Calu3 (cell line): ENCODE measurements at regions not wholly inside any gene's neighbourhood (a gene's known extent, or its start where the extent isn't known, plus 50 kb on each side); places are given as distances from the start of the nearest gene placed in this dataset.

ENCODE experiments used
- BruUV-seq: library from RNA; stranded (reverse); fragments of 400-500 nt; replicated peaks from 2 replicates; lab custom pipeline; 2021; lab: Mats Ljungman, UMichigan
- CTCF ChIA-PET: fragments of 300-600 bp; sonication (Branson Sonifier 250); formaldehyde crosslinking; loops from one replicate; lab custom pipeline; 2022; ENCODE audit warnings: antibody characterized with exemption; lab: Charles Lee
- DNase-seq: peaks from one replicate; pipeline ENCODE4 v3.0.0; 2022
- H3K27ac Mint-ChIP-seq: one replicate; pipeline ENCODE4 v1.8.0; 2022; ENCODE audit warnings: mixed read lengths; ENCODE audit not compliant: unreplicated experiment
- H3K27me3 Mint-ChIP-seq: one replicate; pipeline ENCODE4 v1.8.0; 2022; ENCODE audit warnings: mixed read lengths; ENCODE audit not compliant: unreplicated experiment
- H3K36me3 Mint-ChIP-seq: one replicate; pipeline ENCODE4 v1.8.0; 2022; ENCODE audit warnings: mild to moderate bottlenecking, moderate library complexity, mixed read lengths; ENCODE audit not compliant: insufficient read depth, unreplicated experiment
- H3K4me1 Mint-ChIP-seq: one replicate; pipeline ENCODE4 v1.8.0; 2022; ENCODE audit warnings: mild to moderate bottlenecking, low read depth, mixed read lengths; ENCODE audit not compliant: unreplicated experiment
- H3K4me3 Mint-ChIP-seq: one replicate; pipeline ENCODE4 v1.8.0; 2022; ENCODE audit warnings: mild to moderate bottlenecking, low read depth, moderate library complexity, mixed read lengths; ENCODE audit not compliant: unreplicated experiment
- H3K9me3 Mint-ChIP-seq: one replicate; pipeline ENCODE4 v1.8.0; 2022; ENCODE audit warnings: low read depth, mixed read lengths; ENCODE audit not compliant: unreplicated experiment
- intact Hi-C: fragments of 100-400 bp; cut with micrococcal nuclease; formaldehyde crosslinking; loops from one replicate; pipeline ENCODE4 v1.10.0; 2022; ENCODE audit not compliant: unreplicated experiment
- TF ChIP-seq, protein P1 (sequence below): fragments of 200-600 bp; IDR thresholded peaks from one replicate; pipeline ENCODE4 v1.8.0; 2022; ENCODE audit warnings: antibody characterized with exemption; ENCODE audit not compliant: unreplicated experiment

DNA sequence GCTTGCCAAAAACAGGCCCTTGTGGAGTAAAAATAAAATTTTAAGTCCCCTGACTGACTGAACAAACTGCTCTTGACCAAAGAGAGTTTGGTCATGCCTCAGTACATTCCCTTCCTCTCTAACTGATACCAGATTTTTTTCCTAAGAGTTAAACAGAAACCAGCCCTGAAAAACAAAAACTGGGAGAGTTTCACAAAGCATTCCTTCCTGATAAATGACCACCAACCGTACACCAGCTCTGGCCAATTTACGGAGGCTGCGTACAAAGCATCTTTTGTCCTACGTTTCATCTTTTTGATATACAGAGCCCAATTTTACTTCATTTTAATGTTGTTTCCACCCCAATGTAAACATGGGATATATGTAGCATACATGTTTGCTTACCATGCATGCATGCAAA is 477.4 kb upstream of the HTR1E start:
- intact Hi-C loops = no loop called here
- Mint-ChIP-seq H3K4me1 (no peaks in the 10 kb centered on the region), H3K27me3 (no peaks in the 10 kb centered on the region), H3K4me3 (no peak overlapping the region), H3K27ac (no peak overlapping the region), H3K36me3 (no peaks in the 10 kb centered on the region), H3K9me3 (peaks cover 5% of the 10 kb centered on the region)
- DNase-seq = no peak
- CTCF ChIA-PET = no interaction called here
- TF ChIP-seq, protein P1, sequence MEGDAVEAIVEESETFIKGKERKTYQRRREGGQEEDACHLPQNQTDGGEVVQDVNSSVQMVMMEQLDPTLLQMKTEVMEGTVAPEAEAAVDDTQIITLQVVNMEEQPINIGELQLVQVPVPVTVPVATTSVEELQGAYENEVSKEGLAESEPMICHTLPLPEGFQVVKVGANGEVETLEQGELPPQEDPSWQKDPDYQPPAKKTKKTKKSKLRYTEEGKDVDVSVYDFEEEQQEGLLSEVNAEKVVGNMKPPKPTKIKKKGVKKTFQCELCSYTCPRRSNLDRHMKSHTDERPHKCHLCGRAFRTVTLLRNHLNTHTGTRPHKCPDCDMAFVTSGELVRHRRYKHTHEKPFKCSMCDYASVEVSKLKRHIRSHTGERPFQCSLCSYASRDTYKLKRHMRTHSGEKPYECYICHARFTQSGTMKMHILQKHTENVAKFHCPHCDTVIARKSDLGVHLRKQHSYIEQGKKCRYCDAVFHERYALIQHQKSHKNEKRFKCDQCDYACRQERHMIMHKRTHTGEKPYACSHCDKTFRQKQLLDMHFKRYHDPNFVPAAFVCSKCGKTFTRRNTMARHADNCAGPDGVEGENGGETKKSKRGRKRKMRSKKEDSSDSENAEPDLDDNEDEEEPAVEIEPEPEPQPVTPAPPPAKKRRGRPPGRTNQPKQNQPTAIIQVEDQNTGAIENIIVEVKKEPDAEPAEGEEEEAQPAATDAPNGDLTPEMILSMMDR = no peak
- BruUV-seq = no TSS peak

DNA sequence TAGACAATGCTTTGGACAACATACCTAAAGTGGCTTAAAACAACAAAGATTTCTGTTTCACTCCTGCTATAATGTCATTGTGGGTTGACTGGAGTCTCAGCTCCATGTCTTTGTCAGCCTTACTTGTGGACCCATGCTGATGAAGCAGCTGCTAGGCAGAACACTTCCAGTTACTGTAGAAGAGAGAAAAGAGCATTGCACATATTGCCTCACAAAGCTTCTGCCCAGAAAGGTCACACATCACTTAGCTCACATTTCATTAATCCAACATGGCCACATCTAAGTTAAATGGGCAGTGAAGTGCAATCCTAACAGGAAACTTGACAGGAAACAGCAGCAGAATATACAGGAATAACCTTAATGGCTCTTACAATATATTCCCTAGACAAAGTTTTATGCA is 480.5 kb upstream of the HTR1E start:
- BruUV-seq = no TSS peak
- no peak overlapping the region for H3K4me3 Mint-ChIP-seq
- H3K4me1 Mint-ChIP-seq = no peaks in the 10 kb centered on the region
- no peak overlapping the region for H3K27ac Mint-ChIP-seq
- H3K27me3 Mint-ChIP-seq = no peaks in the 10 kb centered on the region
- intact Hi-C loops = no loop called here
- H3K9me3 Mint-ChIP-seq = peaks cover 12% of the 10 kb centered on the region
- TF ChIP-seq, protein P1 = no peak
- no peaks in the 10 kb centered on the region for H3K36me3 Mint-ChIP-seq
- DNase-seq = no peak
- CTCF ChIA-PET = no interaction called here

DNA sequence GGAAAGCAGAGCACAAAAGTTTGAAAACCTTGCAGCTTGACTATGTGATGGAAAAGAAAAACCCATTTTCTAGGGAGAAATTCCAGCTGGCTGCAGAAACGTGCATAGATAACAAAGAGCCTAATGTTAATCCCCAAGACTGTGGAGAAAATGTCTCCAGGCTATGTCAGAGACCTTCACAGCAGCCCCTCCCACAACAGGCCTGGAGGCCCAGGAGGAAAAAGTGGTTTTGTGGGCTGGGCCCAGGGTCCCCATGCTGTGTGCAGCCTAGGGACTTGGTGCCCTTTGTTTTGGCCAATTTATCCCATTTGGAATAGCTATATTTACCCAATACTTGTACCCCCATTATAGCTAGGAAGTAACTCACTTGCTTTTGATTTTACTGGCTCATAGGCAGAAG is 484.1 kb upstream of the HTR1E start:
- no peak for DNase-seq
- Mint-ChIP-seq H3K4me1 (no peaks in the 10 kb centered on the region), H3K4me3 (no peak overlapping the region), H3K27me3 (no peaks in the 10 kb centered on the region), H3K27ac (no peak overlapping the region), H3K36me3 (no peaks in the 10 kb centered on the region), H3K9me3 (peaks cover 7% of the 10 kb centered on the region)
- BruUV-seq = no TSS peak
- TF ChIP-seq, protein P1 = no peak
- CTCF ChIA-PET = no interaction called here
- intact Hi-C loops = no loop called here

DNA sequence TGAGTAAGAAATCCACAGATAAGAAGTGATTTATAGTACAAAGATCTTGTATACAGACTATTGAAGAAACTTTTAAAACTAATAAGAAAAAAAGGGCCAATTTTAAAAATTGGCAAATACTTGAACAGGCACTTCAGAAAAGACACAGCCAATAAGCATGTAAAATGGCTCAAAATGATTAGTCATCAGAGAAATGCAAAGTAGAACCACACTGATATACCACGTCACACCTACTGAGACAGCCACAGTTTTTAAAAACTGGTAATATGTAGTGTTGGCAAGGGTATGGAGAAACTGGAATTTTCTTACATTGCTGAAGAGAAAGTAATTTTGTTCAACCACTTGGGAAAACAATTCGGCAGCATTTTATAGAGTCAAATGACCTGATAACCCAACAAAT is 488.9 kb upstream of the HTR1E start:
- no peak for DNase-seq
- intact Hi-C loops = no loop called here
- Mint-ChIP-seq H3K4me1 (no peaks in the 10 kb centered on the region), H3K4me3 (no peak overlapping the region), H3K27me3 (no peaks in the 10 kb centered on the region), H3K27ac (no peak overlapping the region), H3K9me3 (peaks cover 7% of the 10 kb centered on the region), H3K36me3 (no peaks in the 10 kb centered on the region)
- TF ChIP-seq, protein P1 = no peak
- no TSS peak for BruUV-seq
- CTCF ChIA-PET = interaction anchor here (0.8 kb wide), 1 partner anchor 10 kb away, joined by 3 read pairs; no protein-coding TSS in a partner anchor
